DND-41 (cell line): ENCODE measurements at regions not wholly inside any gene's neighbourhood (a gene's known extent, or its start where the extent isn't known, plus 50 kb on each side); places are given as distances from the start of the nearest gene placed in this dataset.

Source experiments
- CTCF ChIP-seq: IDR thresholded peaks from 2 replicates; pipeline ENCODE4 v1.5.1; 2012; ENCODE audit warnings: borderline replicate concordance, low read length, moderate library complexity, mild to moderate bottlenecking; ENCODE audit not compliant: poor library complexity, severe bottlenecking; ENCODE audit errors: extremely low read depth
- EZH2 ChIP-seq: IDR thresholded peaks from 3 replicates; pipeline ENCODE4 v1.6.1; 2012; ENCODE audit warnings: borderline replicate concordance, low read depth, mild to moderate bottlenecking, moderate library complexity, low read length, inconsistent platforms; ENCODE audit not compliant: severe bottlenecking

- TF ChIP-seq EZH2 (no peak), CTCF (no peak)
Measured at GRCh38 chr5:104421431-104421830, 858.8 kb upstream of the NUDT12 start.
